Suppressor macrophage treated with lipopolysaccharide for 1 hour (primary cell): ENCODE measurements at regions not wholly inside any gene's neighbourhood (a gene's known extent, or its start where the extent isn't known, plus 50 kb on each side); places are given as distances from the start of the nearest gene placed in this dataset.
"Not testable (repeated sequence)": the region's sequence is repeated elsewhere in the genome, so short reads cannot be mapped to it uniquely, and the experiment has no call there.

ENCODE experiments used
- DNase-seq, 3 donors: peaks; one replicate each; pipeline ENCODE4 v3.0.0-alpha.2; 2020 to 2022

GRCh38 chr2:58631986-58632385 is 390.9 kb upstream of the FANCL start:
- no peak for DNase-seq

- no peak for DNase-seq
Measured at GRCh38 chr2:58629545-58630119, 388.5 kb upstream of the FANCL start.

GRCh38 chr2:58620896-58621295 is 379.8 kb upstream of the FANCL start:
- DNase-seq: no peak

- no peak for DNase-seq
Measured at GRCh38 chr2:58620093-58620492, 379.0 kb upstream of the FANCL start.

DNA sequence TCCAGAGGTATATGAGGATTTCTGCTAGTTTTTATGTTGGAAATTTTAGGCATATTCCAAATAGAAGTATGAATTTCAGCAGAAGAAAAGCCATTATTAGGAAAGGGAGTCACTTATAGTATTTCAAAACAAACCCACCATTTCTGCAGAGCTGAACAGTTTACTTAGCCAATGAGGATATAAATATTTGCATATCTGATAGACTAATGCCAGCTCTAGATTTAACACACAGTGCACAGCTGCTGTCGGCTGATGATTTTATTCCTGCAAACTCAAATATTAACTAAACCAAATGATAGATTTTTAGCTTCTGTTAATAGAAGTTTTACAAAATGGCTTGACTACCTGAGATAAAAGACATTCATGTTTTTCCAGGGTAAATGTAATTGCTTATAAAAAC is 375.8 kb upstream of the FANCL start:
- no peak for DNase-seq

GRCh38 chr2:58614219-58614618 is 373.1 kb upstream of the FANCL start:
- DNase-seq: peak in 2 of 3 donors; percentile 19 to 23

GRCh38 chr2:58612973-58613372 is 371.8 kb upstream of the FANCL start:
- peak in 2 of 3 donors; percentile 16 to 18 for DNase-seq

DNA sequence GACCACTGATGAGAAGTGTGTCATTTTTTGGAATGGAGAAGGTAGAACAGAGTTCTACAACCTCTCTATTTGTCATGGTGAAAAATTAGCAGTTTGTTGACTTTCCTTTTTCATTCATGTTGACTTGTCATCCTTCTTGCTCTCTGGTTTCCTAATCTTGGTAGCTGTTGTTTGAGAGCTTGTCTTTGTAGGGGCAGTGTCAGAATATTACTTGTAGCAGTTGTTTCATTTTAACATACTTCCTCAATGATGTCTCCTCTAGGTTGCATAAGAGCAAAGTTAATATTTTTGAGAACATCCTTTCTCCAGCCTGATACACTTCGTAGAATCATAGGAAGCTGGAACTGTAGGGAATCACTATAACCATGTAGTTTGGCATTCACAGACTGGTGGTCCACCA is 368.2 kb upstream of the FANCL start:
- peak in 2 of 3 donors; percentile 37 to 41 for DNase-seq

DNA sequence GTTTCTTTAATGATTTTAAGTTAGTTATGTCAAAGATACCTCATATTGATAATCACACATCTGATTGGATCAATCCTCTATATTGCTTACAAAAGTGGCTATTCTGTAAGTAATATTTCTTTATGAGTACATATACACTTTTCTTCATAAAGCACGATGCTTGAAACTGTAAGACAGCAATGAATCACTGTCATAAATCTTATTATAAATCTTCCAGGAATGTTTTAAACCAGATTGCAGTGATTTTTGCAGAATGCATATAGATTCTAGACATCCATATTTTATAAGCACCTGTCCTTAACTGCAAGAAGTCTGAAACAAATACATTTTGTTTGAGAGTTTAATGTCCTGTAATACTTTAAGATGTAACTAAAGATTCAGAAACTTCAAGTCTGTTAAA is 367.0 kb upstream of the FANCL start:
- no peak for DNase-seq

- no peak for DNase-seq
Measured at GRCh38 chr2:58607448-58607847, 366.3 kb upstream of the FANCL start.

DNA sequence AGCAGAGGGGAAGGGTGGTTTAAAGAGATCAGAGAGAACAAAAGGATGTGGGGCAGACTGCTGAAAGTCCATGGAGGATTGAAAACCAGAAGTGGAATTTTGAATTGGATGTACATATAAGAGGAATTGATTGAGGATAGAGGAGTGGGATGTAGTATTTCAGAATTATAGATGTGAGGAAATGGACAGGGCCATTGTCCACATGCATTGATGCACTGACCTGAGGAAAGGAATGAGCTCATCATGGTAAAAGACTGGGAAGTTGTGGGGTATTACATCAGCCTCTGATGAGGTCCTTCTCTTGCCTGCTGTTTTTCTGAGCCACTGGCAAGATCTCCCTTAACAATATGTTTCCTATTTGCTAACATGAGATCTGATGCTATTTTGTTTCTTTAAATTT is 365.7 kb upstream of the FANCL start:
- DNase-seq: peak; percentile 24 to 47 (median 40)

DNA sequence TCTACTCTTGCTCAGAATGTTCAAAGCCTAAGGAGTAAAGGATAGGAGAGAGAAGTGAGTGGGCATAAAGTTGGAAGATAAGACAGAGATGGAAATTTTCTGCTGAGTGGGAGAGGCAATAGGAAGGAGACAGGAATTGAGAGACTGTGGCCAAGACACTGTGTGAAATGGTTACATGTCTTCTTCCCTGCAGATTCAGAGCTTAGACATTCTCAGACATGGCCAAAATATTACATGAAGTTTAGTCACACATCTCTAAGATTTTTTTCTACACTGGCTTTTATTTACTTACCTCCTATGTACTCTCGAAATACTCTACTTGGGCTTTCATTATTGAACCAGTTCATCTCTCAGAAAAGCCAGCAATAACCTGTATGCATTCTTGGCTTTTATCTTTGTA is 363.0 kb upstream of the FANCL start:
- no peak for DNase-seq

GRCh38 chr2:58601017-58601416 is 359.9 kb upstream of the FANCL start:
- no peak for DNase-seq

GRCh38 chr2:58598171-58598570 is 357.0 kb upstream of the FANCL start:
- no peak for DNase-seq

GRCh38 chr2:58595714-58596113 is 354.6 kb upstream of the FANCL start:
- DNase-seq: no peak

DNA sequence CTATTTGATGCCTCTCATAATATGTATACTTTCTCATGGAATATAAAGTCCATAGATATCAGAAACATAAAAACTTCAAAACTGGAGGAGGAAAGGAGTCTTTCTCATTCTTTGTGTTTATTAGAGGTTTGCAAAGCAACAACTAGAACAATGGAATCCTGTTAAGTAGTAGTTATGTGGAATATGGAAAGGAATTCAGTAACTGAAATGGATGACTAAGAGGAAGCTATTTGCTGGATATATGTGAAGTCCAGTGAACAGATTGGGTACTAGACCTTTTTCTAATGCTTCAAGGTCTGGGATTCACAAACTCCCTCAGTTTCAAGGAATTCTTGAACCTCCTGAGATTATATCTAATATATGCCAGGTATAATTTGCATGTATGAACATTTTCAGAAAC is 353.6 kb upstream of the FANCL start:
- no peak for DNase-seq

- DNase-seq: peak in 2 of 3 donors; percentile 15 to 26
Measured at GRCh38 chr2:58594175-58594574, 353.1 kb upstream of the FANCL start.

DNA sequence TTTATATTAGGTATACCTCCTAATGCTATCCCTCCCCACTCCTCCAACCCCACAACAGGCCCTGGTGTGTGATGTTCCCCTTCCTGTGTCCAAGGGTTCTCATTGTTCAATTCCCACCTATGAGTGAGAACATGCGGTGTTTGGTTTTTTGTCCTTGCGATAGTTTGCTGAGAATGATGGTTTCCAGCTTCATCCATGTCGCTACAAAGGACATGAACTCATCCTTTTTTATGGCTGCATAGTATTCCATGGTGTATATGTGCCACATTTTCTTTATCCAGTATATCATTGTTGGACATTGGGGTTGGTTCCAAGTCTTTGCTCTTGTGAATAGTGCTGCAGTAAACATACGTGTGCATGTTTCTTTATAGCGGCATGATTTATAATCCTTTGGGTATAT is 345.1 kb upstream of the FANCL start:
- DNase-seq: not testable (repeated sequence)

- no peak for DNase-seq
Measured at GRCh38 chr2:58585233-58585632, 344.1 kb upstream of the FANCL start.

DNA sequence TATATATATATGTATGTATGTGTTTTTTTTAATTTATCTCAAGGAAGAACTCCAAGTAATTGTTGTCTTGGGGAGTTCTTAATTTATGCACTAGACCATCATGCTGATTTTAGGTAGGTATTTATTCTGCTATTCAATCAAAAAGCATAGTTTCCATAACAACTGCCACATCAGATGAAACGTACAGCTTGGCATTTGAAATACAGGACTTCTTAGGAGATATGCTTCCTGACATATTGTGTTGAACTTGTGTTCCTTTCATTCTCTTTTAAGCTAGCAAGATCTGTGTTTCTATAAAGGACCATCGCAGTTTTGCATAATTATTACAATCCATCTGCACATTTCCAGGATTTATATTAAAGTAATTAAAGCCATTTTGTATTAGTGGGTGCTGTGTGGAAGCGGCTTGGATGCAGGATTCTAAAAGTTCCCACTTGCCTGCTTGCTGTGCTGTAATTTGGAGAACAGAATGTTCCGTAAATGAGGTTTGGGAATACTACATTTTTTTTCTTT is 343.5 kb upstream of the FANCL start:
- DNase-seq: no peak

GRCh38 chr2:58578276-58578675 is 337.2 kb upstream of the FANCL start:
- no peak for DNase-seq

GRCh38 chr2:58574873-58575272 is 333.7 kb upstream of the FANCL start:
- DNase-seq: no peak

GRCh38 chr2:58572731-58573130 is 331.6 kb upstream of the FANCL start:
- DNase-seq: no peak

DNA sequence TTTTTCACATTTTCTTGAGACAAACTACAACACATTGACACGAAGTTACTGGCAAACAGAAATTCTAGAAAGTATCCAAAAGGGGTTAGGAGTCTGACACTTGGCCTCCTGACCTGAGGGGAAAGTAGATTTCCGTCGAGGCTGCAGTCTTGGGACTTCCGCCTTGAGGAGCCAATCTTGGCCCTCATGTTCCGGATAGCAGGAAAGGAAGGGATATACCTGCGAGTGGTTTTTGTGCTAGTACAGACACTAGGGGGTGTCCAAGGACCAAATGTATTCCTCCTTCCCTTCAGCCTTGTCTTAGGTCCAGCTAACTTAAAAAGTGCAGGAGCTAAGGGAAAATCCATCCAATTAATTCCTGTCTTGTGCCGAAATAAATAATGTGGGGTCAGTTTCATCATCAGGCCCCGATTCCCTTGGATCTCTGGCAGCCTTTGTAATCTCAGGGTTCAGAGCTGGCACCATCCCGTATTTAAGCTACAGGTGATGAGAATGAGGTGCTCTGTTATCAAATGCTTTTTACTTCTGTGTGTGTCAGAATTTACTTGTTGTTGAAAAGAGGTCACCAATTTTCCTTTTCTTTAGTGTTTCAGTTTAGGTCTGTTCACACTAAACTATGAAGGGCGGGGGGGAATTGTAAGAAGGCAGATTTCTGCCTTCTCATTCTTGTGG is 330.2 kb upstream of the FANCL start:
- peak; percentile 54 to 60 (median 57) for DNase-seq
